CD4-positive, alpha-beta T cell (primary cell): ENCODE measurements at regions not wholly inside any gene's neighbourhood (a gene's known extent, or its start where the extent isn't known, plus 50 kb on each side); places are given as distances from the start of the nearest gene placed in this dataset.

ENCODE experiments used
- ATAC-seq: fragments of 200-7000 bp; cut with Tn5 transposase; one replicate; pipeline ENCODE4 v1.10.0; 2022; ENCODE audit warnings: mild to moderate bottlenecking; ENCODE audit not compliant: poor library complexity
- CTCF ChIA-PET: fragments of 350-600 bp; sonication (Branson Sonifier 250); formaldehyde crosslinking; loops from one replicate; lab custom pipeline; 2021; ENCODE audit warnings: antibody characterized with exemption, inconsistent platforms; lab: Charles Lee
- POLR2A ChIA-PET: fragments of 350-600 bp; sonication (Branson Sonifier 250); formaldehyde crosslinking; loops from one replicate; lab custom pipeline; 2021; ENCODE audit warnings: antibody characterized with exemption, inconsistent platforms; lab: Charles Lee
- DNase-seq, 14 experiments: peaks; one replicate each; pipeline ENCODE4 v3.0.0-alpha.2; 2013 to 2020; ENCODE audit warnings: mixed read lengths in 2 of 14
- H3K27ac ChIP-seq, 2 donors: one replicate each; pipeline versions ENCODE4 v1.5.1 to v1.7.0; 2013; ENCODE audit warnings: low read length in 2 of 2, low read depth in 1 of 2, mild to moderate bottlenecking in 1 of 2
- H3K27me3 ChIP-seq, 2 experiments: 1 replicate in 1 of 2; 2 replicates in 1 of 2; pipeline versions ENCODE4 v1.6.1 to v1.7.0; 2013; ENCODE audit warnings: low read length in 2 of 2, control low read depth in 1 of 2, mild to moderate bottlenecking in 1 of 2, moderate library complexity in 1 of 2; ENCODE audit not compliant: insufficient read depth in 2 of 2, control insufficient read depth in 1 of 2
- H3K36me3 ChIP-seq: one replicate; pipeline ENCODE4 v1.6.1; 2013; ENCODE audit warnings: low read length, control low read depth; ENCODE audit not compliant: insufficient read depth
- H3K4me1 ChIP-seq: one replicate; pipeline ENCODE4 v1.6.1; 2013; ENCODE audit warnings: low read length, control low read depth; ENCODE audit not compliant: insufficient read depth
- H3K4me3 ChIP-seq: one replicate; pipeline ENCODE4 v1.5.1; 2013; ENCODE audit warnings: mild to moderate bottlenecking, low read length, moderate library complexity
- H3K9me3 ChIP-seq, 2 experiments: 1 replicate in 1 of 2; 2 replicates in 1 of 2; pipeline versions ENCODE4 v1.6.1 to v1.7.0; 2013; ENCODE audit warnings: low read length in 2 of 2, mild to moderate bottlenecking in 2 of 2, control low read depth in 1 of 2, moderate library complexity in 1 of 2; ENCODE audit not compliant: control insufficient read depth in 1 of 2, insufficient read depth in 1 of 2
- H3K27ac Mint-ChIP-seq: one replicate; pipeline ENCODE4 v1.8.0; 2020; ENCODE audit warnings: mixed read lengths
- H3K27me3 Mint-ChIP-seq: one replicate; pipeline ENCODE4 v1.8.0; 2021; ENCODE audit warnings: mixed read lengths
- H3K36me3 Mint-ChIP-seq: one replicate; pipeline ENCODE4 v1.8.0; 2021; ENCODE audit warnings: low read depth, mixed read lengths
- H3K4me1 Mint-ChIP-seq: one replicate; pipeline ENCODE4 v1.8.0; 2021; ENCODE audit warnings: low read depth, mixed read lengths
- H3K4me3 Mint-ChIP-seq: one replicate; pipeline ENCODE4 v1.8.0; 2020; ENCODE audit warnings: mild to moderate bottlenecking, mixed read lengths
- H3K9me3 Mint-ChIP-seq: one replicate; pipeline ENCODE4 v1.8.0; 2020; ENCODE audit warnings: mixed read lengths
- CTCF ChIP-seq: fragments of 200-600 bp; IDR thresholded peaks from one replicate; pipeline ENCODE4 v1.8.0; 2022; ENCODE audit warnings: antibody characterized with exemption, mild to moderate bottlenecking
- intact Hi-C, 2 experiments: fragments of 100-400 bp; cut with DNase I in 1 of 2; cut with micrococcal nuclease in 1 of 2; formaldehyde crosslinking; loops; one replicate each; pipeline versions ENCODE4 v1.15.1 to v1.9.0; 2023 to 2025; cut with DNase I, micrococcal nuclease

- CTCF ChIA-PET: no interaction called here
- Mint-ChIP-seq H3K27ac (no peak overlapping the region), H3K27me3 (no peaks in the 10 kb centered on the region), H3K4me3 (no peak overlapping the region), H3K36me3 (no peaks in the 10 kb centered on the region), H3K4me1 (no peaks in the 10 kb centered on the region), H3K9me3 (peaks cover 17% of the 10 kb centered on the region)
- POLR2A ChIA-PET: no interaction called here
- Histone ChIP-seq H3K4me1 (no peaks in the 10 kb centered on the region), H3K27me3 (no peaks in the 10 kb centered on the region), H3K4me3 (no peak overlapping the region), H3K9me3 (peaks cover 0 to 29% of the 10 kb centered on the region in 2 experiments), H3K36me3 (no peaks in the 10 kb centered on the region), H3K27ac (no peak overlapping the region)
- no peak for DNase-seq
- ATAC-seq: no peak
- no peak for TF ChIP-seq CTCF
- intact Hi-C loops: no loop called here
These were observed 139.9 kb downstream of the DTWD1 start for GRCh38 chr15:49760749-49761148.

- Mint-ChIP-seq H3K4me1 (no peaks in the 10 kb centered on the region), H3K4me3 (no peak overlapping the region), H3K36me3 (no peaks in the 10 kb centered on the region), H3K27me3 (peaks cover 3% of the 10 kb centered on the region), H3K9me3 (peaks cover 16% of the 10 kb centered on the region), H3K27ac (no peak overlapping the region)
- no peak overlapping the region for H3K4me3 ChIP-seq
- ChIA-PET POLR2A (interaction anchor here (0.7 kb wide), 1 partner anchor 9 kb away, joined by 3 read pairs; no protein-coding TSS in a partner anchor), CTCF (no interaction called here)
- no peaks in the 10 kb centered on the region for H3K36me3 ChIP-seq
- intact Hi-C loops: no loop called here
- ATAC-seq (no peak), DNase-seq (no peak)
- H3K27ac ChIP-seq: no peak overlapping the region
- peaks cover 0 to 14% of the 10 kb centered on the region in 2 experiments for H3K9me3 ChIP-seq
- no peak for TF ChIP-seq CTCF
- no peaks in the 10 kb centered on the region for H3K27me3 ChIP-seq
- H3K4me1 ChIP-seq: no peaks in the 10 kb centered on the region
These were observed 148.4 kb downstream of the DTWD1 start for GRCh38 chr15:49769225-49769624.

- Histone ChIP-seq H3K9me3 (peaks cover 5% of the 10 kb centered on the region in 2 experiments), H3K4me3 (no peak overlapping the region), H3K27ac (no peak overlapping the region), H3K4me1 (no peaks in the 10 kb centered on the region), H3K27me3 (no peaks in the 10 kb centered on the region), H3K36me3 (no peaks in the 10 kb centered on the region)
- Mint-ChIP-seq H3K9me3 (peaks cover 4% of the 10 kb centered on the region), H3K27ac (no peak overlapping the region), H3K4me1 (no peaks in the 10 kb centered on the region), H3K4me3 (no peak overlapping the region), H3K27me3 (no peaks in the 10 kb centered on the region), H3K36me3 (no peaks in the 10 kb centered on the region)
- intact Hi-C loops: no loop called here
- DNase-seq (no peak), ATAC-seq (no peak)
- POLR2A ChIA-PET: interaction anchor here (0.6 kb wide), 1 partner anchor 16 kb away, joined by 5 read pairs; no protein-coding TSS in a partner anchor
- TF ChIP-seq CTCF: no peak
- CTCF ChIA-PET: no interaction called here
These were observed 168.6 kb downstream of the DTWD1 start for GRCh38 chr15:49789436-49789835.
